ENCODE measurements at regions not wholly inside any gene's neighbourhood (a gene's known extent, or its start where the extent isn't known, plus 50 kb on each side); places are given as distances from the start of the nearest gene placed in this dataset.
A peak's percentile ranks its signal among the peaks of the same experiment; 100 is the strongest.

GRCh38 chr7:25930492-25931048 is 221.4 kb upstream of the NFE2L3 start:
- DNase-seq: no peak

- no peak for DNase-seq
Observed at GRCh38 chr7:25931156-25931555, 220.8 kb upstream of the NFE2L3 start.

GRCh38 chr7:25933921-25934320 is 218.1 kb upstream of the NFE2L3 start:
- DNase-seq: no peak

GRCh38 chr7:25940086-25940906 is 211.7 kb upstream of the NFE2L3 start:
- no peak for DNase-seq

- no peak for DNase-seq
Observed at GRCh38 chr7:25944777-25945515, 207.1 kb upstream of the NFE2L3 start.

GRCh38 chr7:25945608-25946007 is 206.4 kb upstream of the NFE2L3 start:
- no peak for DNase-seq

- no peak for DNase-seq
Observed at GRCh38 chr7:25946181-25946580, 205.8 kb upstream of the NFE2L3 start.

- no peak for DNase-seq
Observed at GRCh38 chr7:25947669-25948516, 204.1 kb upstream of the NFE2L3 start.

GRCh38 chr7:25949736-25950487 is 202.1 kb upstream of the NFE2L3 start:
- DNase-seq: no peak

GRCh38 chr7:25950488-25951413 is 201.2 kb upstream of the NFE2L3 start:
- DNase-seq: peak; percentile 81

GRCh38 chr7:25951414-25952260 is 200.4 kb upstream of the NFE2L3 start:
- DNase-seq: no peak

GRCh38 chr7:25952261-25953057 is 199.5 kb upstream of the NFE2L3 start:
- DNase-seq: no peak

- DNase-seq: no peak
Observed at GRCh38 chr7:25953859-25954258, 198.1 kb upstream of the NFE2L3 start.

GRCh38 chr7:25954395-25954794 is 197.6 kb upstream of the NFE2L3 start:
- no peak for DNase-seq

GRCh38 chr7:25959168-25959734 is 192.7 kb upstream of the NFE2L3 start:
- no peak for DNase-seq

GRCh38 chr7:25963733-25964132 is 188.3 kb upstream of the NFE2L3 start:
- no peak for DNase-seq

GRCh38 chr7:25964483-25964991 is 187.5 kb upstream of the NFE2L3 start:
- no peak for DNase-seq

- no peak for DNase-seq
Observed at GRCh38 chr7:25965405-25966123, 186.4 kb upstream of the NFE2L3 start.
